Memory B cell (primary cell): ENCODE measurements at regions not wholly inside any gene's neighbourhood (a gene's known extent, or its start where the extent isn't known, plus 50 kb on each side); places are given as distances from the start of the nearest gene placed in this dataset.
"Not testable (repeated sequence)": the region's sequence is repeated elsewhere in the genome, so short reads cannot be mapped to it uniquely, and the experiment has no call there.

Source experiments
- ATAC-seq: fragments of 150-1000 bp; cut with Tn5 transposase; 2 replicates; pipeline ENCODE4 v1.10.0; 2021; ENCODE audit warnings: low read depth, mild to moderate bottlenecking, moderate library complexity
- DNase-seq, 2 donors: peaks; one replicate each; pipeline ENCODE4 v3.0.0; 2022; ENCODE audit warnings: low spot score in 2 of 2
- H3K27ac Mint-ChIP-seq: one replicate; pipeline ENCODE4 v1.8.0; 2022; ENCODE audit warnings: mild to moderate bottlenecking, moderate library complexity, mixed read lengths
- H3K27me3 Mint-ChIP-seq: one replicate; pipeline ENCODE4 v1.8.0; 2022; ENCODE audit warnings: mixed read lengths
- H3K36me3 Mint-ChIP-seq: one replicate; pipeline ENCODE4 v1.8.0; 2022; ENCODE audit warnings: mild to moderate bottlenecking, mixed read lengths
- H3K4me1 Mint-ChIP-seq: one replicate; pipeline ENCODE4 v1.8.0; 2022; ENCODE audit warnings: mixed read lengths
- H3K4me3 Mint-ChIP-seq: one replicate; pipeline ENCODE4 v1.8.0; 2022; ENCODE audit warnings: mild to moderate bottlenecking, moderate library complexity, mixed read lengths
- H3K9me3 Mint-ChIP-seq: one replicate; pipeline ENCODE4 v1.8.0; 2022; ENCODE audit warnings: mixed read lengths

DNA sequence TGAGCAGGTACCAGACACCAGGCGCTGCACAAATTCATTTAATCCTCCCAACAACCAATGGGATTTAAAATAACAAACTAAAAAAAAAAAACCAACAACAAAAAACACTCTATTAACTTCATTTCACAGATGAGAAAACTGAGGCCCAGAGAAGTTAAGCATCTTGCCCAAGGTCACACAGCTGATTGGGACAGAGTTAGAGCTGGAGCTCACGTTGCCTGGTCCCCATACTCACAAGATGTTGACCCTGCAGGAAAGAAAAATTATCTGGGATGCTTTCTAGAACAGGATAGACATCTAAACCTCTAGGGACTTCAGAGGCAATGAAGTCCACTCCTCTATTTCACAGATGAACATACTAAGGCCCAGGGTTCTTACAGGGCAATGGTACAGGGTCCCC is 175.3 kb downstream of the PSMG1 start:
- no peak overlapping the region for H3K4me3 Mint-ChIP-seq
- no peak for DNase-seq
- H3K4me1 Mint-ChIP-seq, result peaks cover 8% of the 10 kb centered on the region
- no peaks in the 10 kb centered on the region for H3K9me3 Mint-ChIP-seq
- H3K27ac Mint-ChIP-seq, result no peak overlapping the region
- H3K36me3 Mint-ChIP-seq, result no peaks in the 10 kb centered on the region
- no peak for ATAC-seq
- peaks cover 23% of the 10 kb centered on the region for H3K27me3 Mint-ChIP-seq

DNA sequence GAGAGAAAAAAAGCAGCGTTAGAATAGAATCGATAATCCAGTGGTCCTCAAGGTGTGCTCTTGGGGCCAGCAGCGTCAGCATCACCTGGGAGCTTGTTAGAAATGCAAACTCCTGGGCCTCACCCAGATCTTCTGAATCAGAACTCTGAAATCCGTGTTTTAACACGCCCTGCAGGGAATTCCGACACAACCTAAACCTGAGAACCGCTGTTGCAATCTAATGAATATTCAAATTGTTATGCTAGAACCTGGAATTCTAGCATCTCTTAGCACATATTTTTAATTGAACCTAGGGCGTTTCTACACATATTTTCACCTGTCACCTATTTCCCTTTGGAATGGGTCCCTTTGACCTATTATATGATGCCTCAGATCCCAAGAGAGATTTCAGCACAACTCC is 175.7 kb downstream of the PSMG1 start:
- no peaks in the 10 kb centered on the region for H3K9me3 Mint-ChIP-seq
- no peak overlapping the region for H3K27ac Mint-ChIP-seq
- peaks cover 26% of the 10 kb centered on the region for H3K27me3 Mint-ChIP-seq
- ATAC-seq (no peak), DNase-seq (no peak)
- no peaks in the 10 kb centered on the region for H3K36me3 Mint-ChIP-seq
- H3K4me1 Mint-ChIP-seq, result peaks cover 8% of the 10 kb centered on the region
- no peak overlapping the region for H3K4me3 Mint-ChIP-seq

DNA sequence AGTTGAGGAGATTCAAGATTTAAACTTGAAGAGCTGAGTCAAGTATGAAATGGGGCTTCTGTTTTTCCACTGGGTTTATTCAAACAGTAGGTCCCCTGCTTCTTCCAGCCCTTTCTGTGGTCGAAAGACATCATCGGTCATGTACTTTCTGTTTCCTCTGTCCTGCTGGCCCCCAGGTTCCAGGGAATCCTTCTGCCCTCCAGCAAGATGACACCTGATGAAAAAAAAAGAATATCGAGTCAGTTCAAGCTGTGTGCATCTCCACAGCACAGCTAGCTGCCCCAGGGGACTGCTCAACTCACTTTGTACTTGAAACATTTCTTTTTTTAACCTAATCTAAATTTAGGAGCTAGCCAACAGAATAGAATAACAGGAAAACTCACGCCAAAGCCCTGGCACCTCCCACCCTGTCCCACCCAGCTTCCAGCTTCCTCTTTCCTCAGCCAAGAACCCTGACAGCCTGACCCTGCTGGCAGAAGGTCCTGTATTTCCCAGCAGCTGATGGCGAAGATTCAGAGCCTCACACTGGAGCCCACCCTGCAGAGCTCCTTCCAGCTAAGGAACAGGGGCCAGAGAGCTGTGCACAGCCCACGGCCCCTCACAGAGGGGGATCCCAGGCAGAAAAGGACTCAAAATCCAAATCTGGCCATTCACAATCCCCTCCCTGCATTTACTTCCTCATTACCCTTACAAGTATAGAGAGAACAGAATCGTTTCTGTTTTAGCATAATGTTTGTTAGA is 176.5 kb downstream of the PSMG1 start:
- Mint-ChIP-seq H3K27ac (no peak overlapping the region), H3K4me1 (peaks cover 8% of the 10 kb centered on the region), H3K4me3 (no peak overlapping the region), H3K9me3 (no peaks in the 10 kb centered on the region), H3K36me3 (no peaks in the 10 kb centered on the region), H3K27me3 (peaks cover 28% of the 10 kb centered on the region)
- ATAC-seq (no peak), DNase-seq (no peak)

DNA sequence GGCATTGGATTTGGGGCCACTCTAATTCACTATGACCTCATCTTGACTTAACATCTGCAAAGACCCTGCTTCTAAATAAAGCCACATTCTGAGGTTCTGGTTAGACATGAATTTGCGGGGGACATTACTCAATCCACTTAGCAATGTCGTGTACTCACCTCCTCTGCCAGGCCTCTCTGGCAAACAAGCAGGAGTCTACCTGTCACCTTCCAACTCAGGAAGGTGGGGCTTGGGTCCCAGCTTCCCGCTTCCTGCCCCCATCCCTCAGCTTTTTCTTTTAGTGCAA is 177.8 kb downstream of the PSMG1 start:
- H3K9me3 Mint-ChIP-seq, result no peaks in the 10 kb centered on the region
- no peak overlapping the region for H3K27ac Mint-ChIP-seq
- H3K4me3 Mint-ChIP-seq, result no peak overlapping the region

DNA sequence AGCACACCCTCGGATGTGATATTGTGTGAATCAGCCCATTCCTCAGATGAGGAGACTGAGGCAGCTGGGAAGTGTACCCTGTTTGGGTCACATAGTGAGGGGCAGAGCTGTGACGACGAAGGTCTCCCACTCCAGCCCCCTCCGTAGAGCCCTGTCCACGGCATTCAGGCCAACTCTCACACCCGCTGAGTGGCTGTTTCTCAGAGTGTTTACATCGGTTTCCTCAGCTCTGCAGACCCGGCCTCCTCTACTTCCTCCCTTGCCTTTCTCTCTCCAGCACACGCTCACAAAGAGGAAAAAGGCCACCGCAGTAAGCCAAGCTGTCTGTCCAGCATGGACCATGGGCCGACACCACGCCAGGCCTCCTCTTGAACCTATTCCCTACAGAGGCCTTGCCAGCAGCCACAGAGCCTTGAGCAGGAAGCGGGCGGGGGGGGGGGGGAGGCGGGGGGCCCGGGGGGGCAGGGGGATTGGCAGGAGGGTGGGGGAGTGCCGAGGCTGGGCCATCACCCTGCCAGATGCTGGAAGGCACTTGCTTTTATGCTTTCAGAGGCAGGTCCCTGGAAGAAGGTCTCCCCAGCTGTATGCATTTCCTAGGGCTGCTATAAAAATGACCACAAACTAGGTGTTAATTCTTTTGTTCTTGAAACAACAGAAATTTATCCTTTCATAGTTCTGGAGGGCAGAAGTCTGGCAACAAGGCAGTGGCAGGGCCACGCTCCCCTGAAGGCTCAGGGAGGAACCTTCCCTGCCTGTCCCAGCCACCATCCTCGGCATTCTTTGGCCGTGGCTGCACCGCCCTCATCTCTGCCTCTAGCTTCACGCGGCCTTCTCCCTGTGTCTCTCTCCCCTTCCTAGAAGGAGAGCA is 178.4 kb downstream of the PSMG1 start:
- H3K4me3 Mint-ChIP-seq, result no peak overlapping the region

More for the DNA sequence above, 177.8 kb downstream of the PSMG1 start:
- Mint-ChIP-seq H3K4me1 (peaks cover 10% of the 10 kb centered on the region), H3K27me3 (peaks cover 34% of the 10 kb centered on the region), H3K36me3 (no peaks in the 10 kb centered on the region)
- ATAC-seq, result no peak
- no peak for DNase-seq

DNA sequence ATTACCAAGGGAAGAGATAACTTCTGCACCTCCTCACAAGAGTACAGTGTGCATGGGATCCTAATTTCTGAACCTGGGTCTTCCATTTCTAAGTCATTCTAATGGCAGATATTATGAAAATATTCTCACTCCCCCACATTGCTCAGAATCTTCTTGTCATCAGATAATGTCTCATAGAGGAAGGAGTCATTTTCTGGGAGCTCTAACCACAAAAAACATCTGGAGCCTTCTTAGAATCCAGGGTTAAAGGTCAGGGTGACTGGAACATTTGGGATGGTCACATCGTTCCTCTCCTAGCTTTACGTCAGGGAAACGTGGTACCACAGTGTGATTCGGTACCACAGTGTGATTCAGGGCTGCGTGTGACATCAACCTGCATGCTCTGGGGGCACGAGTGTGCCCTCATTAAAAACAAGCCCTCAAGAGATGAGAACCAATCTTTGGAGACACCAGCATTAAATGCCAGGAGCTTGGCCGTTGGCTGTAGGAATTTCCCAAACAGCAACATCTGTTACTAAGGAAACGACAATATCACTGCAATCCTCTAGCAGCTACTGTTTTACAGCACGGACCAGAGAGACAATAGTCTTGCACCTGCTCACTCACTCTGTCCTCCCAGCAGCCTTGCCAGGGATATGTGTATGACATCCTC is 179.1 kb downstream of the PSMG1 start:
- Mint-ChIP-seq H3K4me3 (no peak overlapping the region), H3K27ac (no peak overlapping the region), H3K36me3 (no peaks in the 10 kb centered on the region), H3K9me3 (no peaks in the 10 kb centered on the region), H3K27me3 (peaks cover 42% of the 10 kb centered on the region), H3K4me1 (peaks cover 10% of the 10 kb centered on the region)
- DNase-seq (no peak), ATAC-seq (no peak)

More for the DNA sequence above, 178.4 kb downstream of the PSMG1 start:
- Mint-ChIP-seq H3K9me3 (no peaks in the 10 kb centered on the region), H3K27me3 (peaks cover 38% of the 10 kb centered on the region), H3K36me3 (no peaks in the 10 kb centered on the region), H3K4me1 (peaks cover 10% of the 10 kb centered on the region), H3K27ac (no peak overlapping the region)
- no peak for DNase-seq
- ATAC-seq, result no peak

DNA sequence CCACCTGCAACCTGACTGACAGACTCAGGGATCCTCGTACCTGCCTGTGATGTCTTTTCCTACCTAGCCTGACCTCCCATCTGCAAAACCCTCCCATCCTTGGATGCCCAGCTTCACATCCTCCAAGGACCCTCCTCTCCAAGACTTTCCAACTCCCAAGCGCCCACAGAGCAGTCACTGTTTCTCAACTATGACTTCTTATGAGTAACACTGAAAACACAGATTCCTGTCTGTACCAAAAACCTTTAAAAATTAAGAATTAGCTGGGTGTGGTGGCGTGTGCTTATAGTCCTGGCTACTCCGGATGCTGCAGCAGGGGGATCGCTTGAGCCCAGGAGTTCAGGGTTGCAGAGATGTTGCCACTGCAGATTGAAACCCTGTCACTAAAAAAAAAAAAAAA is 181.9 kb downstream of the PSMG1 start:
- Mint-ChIP-seq H3K27me3 (peaks cover 39% of the 10 kb centered on the region), H3K4me3 (no peak overlapping the region), H3K27ac (no peak overlapping the region), H3K4me1 (peaks cover 10% of the 10 kb centered on the region), H3K9me3 (no peaks in the 10 kb centered on the region), H3K36me3 (no peaks in the 10 kb centered on the region)
- DNase-seq, result no peak
- ATAC-seq, result no peak

DNA sequence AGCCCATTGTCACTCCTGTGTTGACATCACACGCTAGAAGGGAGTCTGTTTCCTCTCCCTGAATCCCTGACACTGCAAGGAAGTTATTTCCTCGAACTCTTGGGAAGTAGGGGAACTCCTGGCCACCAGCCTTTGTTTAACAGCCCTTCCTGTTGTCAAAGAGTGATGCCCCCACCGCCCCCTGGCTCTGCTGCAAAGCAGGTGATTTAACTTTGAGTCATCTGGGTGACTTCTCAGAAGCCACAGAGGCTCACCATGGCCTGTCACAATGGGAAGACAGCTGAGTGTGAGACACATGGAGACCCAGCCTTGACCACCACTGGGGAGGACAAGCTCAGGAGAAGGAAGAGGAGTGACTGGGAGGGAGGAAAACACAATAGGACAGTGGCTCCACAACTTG is 182.8 kb downstream of the PSMG1 start:
- no peak for ATAC-seq
- H3K4me3 Mint-ChIP-seq, result no peak overlapping the region
- no peaks in the 10 kb centered on the region for H3K9me3 Mint-ChIP-seq
- peaks cover 8% of the 10 kb centered on the region for H3K4me1 Mint-ChIP-seq
- no peak overlapping the region for H3K27ac Mint-ChIP-seq
- H3K36me3 Mint-ChIP-seq, result no peaks in the 10 kb centered on the region
- DNase-seq, result no peak
- peaks cover 40% of the 10 kb centered on the region for H3K27me3 Mint-ChIP-seq

DNA sequence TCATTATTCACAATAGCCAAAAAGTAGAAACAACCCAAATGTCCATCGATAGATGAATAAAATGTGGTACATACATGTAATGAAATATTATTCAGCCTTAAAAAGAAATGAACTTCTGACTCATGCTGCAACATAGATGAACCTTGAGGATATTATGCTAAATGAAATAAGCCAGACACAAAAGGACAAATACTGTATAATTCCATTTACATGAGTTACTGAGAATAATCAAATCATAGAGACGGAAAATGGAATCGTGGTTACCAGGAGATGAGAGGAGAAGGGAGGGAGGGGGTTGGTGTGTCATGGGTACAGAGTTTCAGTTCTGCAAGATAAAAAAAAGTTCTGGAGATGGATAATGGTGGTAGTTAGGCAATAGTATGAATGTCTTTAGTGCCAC is 184.1 kb downstream of the PSMG1 start:
- no peak for DNase-seq
- Mint-ChIP-seq H3K27ac (no peak overlapping the region), H3K4me3 (no peak overlapping the region), H3K9me3 (no peaks in the 10 kb centered on the region), H3K27me3 (peaks cover 43% of the 10 kb centered on the region), H3K36me3 (no peaks in the 10 kb centered on the region), H3K4me1 (peaks cover 6% of the 10 kb centered on the region)
- no peak for ATAC-seq

DNA sequence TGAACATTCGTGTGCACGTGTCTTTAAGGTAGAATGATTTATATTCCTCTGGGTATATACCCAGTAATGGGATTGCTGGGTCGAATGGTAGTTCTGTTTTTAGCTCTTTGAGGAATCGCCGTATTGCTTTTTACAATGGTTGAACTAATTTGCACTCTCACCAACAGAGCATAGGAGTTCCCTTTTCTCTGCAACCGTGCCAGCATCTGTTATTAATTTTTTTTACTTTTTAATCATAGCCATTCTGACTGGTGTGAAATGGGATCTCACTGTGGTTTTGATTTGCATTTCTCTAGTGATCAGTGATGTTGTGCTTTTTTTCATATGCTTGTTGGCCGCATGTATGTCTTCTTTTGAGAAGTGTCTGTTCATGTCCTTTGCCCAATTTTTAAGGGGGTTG is 185.0 kb downstream of the PSMG1 start:
- H3K27ac Mint-ChIP-seq, DNase-seq, H3K9me3 Mint-ChIP-seq, H3K4me1 Mint-ChIP-seq, H3K4me3 Mint-ChIP-seq, H3K36me3 Mint-ChIP-seq, ATAC-seq: not testable (repeated sequence)
- H3K27me3 Mint-ChIP-seq, result peaks cover 38% of the 10 kb centered on the region

DNA sequence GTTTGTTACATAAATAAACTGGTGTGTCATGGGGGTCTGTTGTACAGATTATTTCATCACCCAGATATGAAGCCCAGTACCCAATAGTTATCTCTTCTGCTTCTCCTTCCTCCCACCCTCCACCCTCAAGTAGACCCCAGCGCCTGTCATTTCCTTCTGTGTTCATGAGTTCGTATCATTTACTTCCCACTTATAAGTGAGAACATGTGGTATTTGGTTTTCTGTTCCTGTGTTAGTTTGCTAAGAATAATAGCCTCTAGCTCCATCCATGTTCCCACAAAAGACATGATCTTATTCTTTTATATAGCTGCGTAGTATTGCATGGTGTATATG is 185.4 kb downstream of the PSMG1 start:
- H3K4me1 Mint-ChIP-seq, H3K36me3 Mint-ChIP-seq, H3K9me3 Mint-ChIP-seq, DNase-seq, H3K27ac Mint-ChIP-seq, ATAC-seq, H3K4me3 Mint-ChIP-seq: not testable (repeated sequence)
- peaks cover 36% of the 10 kb centered on the region for H3K27me3 Mint-ChIP-seq

DNA sequence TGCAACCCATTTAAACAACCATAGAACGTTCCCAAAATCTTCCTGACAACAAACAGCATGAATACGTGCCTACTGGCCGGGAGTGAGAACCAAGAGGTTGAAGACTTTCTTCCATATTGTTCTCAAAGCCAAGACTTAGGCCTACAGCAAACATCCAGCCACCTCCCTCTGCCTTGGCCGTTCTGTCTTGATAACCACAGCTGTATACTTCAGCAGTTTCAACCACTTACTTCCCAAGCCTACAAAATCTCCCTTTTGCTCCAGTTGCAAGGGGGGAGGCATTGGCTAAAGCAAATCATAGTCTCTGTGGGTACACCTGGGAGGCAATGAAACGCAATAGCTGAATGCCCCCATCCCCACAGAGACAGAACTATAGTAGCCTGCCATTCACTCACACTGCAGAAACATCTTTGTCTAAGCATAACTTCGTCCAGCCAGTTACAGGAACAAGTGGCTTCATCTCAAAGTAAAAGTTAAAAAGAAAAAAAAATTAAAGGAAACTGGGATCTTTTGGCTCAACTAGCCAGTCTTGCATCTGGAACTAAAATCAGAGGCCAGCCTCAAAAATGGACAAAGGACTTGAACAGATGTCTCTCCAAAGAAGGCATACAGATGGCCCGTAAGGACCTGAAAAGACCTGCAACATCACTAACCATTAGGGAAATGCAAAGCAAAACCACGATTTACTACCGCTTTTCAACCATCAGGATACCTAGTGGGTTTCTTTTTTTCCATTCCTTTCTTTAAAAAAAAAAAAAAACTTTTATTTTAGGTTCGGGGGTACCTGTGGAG is 186.0 kb downstream of the PSMG1 start:
- Mint-ChIP-seq H3K4me1 (peaks cover 6% of the 10 kb centered on the region), H3K9me3 (no peaks in the 10 kb centered on the region), H3K27me3 (peaks cover 37% of the 10 kb centered on the region), H3K36me3 (no peaks in the 10 kb centered on the region), H3K4me3 (no peak overlapping the region), H3K27ac (no peak overlapping the region)
- ATAC-seq (no peak), DNase-seq (no peak)

DNA sequence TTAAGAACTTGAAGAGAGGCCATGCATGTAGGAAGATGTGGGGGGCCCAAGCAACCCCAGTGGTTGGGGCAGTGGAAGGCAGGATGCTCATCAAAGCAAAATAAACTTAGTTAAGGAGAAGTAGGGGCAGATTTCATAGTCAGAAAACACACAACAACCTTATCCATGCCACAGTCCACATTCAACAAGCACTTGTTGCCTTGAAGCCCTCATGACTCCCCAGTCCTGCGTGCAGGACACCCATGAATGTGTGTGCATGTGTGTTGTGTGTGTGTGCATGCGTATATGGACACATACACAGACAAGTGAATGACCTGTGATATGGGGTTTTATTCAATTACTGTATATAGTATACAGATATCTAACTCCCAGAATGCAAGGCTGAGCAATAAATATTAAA is 186.9 kb downstream of the PSMG1 start:
- no peaks in the 10 kb centered on the region for H3K9me3 Mint-ChIP-seq
- no peaks in the 10 kb centered on the region for H3K36me3 Mint-ChIP-seq
- DNase-seq, result no peak
- H3K27me3 Mint-ChIP-seq, result peaks cover 36% of the 10 kb centered on the region
- ATAC-seq, result no peak
- H3K4me1 Mint-ChIP-seq, result peaks cover 6% of the 10 kb centered on the region
- H3K4me3 Mint-ChIP-seq, result no peak overlapping the region
- H3K27ac Mint-ChIP-seq, result no peak overlapping the region

DNA sequence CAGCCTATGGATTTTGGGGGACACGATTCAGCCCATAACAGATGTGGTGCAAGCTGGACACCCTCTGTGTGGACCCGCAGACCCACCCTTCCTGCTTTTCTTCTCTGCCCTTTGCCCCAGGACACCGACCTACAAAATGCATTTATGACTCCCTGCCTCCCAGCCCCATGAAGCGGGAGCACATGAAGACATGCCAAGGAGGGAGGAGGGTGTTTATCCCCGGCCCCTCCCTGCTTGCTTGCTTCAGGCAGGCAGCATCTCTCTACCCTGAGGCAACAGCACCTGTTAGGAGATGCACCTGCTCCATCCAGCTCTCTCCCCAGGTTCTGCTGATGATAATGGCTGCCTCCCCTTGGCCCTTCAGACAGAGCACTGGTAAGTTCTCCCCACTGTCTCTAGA is 187.5 kb downstream of the PSMG1 start:
- Mint-ChIP-seq H3K27me3 (peaks cover 32% of the 10 kb centered on the region), H3K36me3 (no peaks in the 10 kb centered on the region), H3K4me1 (peaks cover 4% of the 10 kb centered on the region), H3K27ac (no peak overlapping the region), H3K9me3 (no peaks in the 10 kb centered on the region), H3K4me3 (no peak overlapping the region)
- DNase-seq (no peak), ATAC-seq (no peak)
